ENCODE measurements at regions not wholly inside any gene's neighbourhood (a gene's known extent, or its start where the extent isn't known, plus 50 kb on each side); places are given as distances from the start of the nearest gene placed in this dataset.

GRCh38 chr2:200147371-200147770, 159.1 kb upstream of the SPATS2L start:
- H3K27ac Mint-ChIP-seq (ENCODE audit: unreplicated experiment), result no peak overlapping the region
- H3K4me1 ChIP-seq (ENCODE audit: insufficient read depth, low read length), result no peaks in the 10 kb centered on the region
- no peaks in the 10 kb centered on the region for H3K79me2 ChIP-seq (ENCODE audit: insufficient read depth, low read length)
- TF ChIP-seq EZH2 (IDR thresholded peaks at IDR 0.05; ENCODE audit: insufficient read depth, low read length), result no peak
- TF ChIP-seq CTCF (IDR thresholded peaks at IDR 0.05; ENCODE audit: insufficient read depth, low read depth, low read length), result no peak
- no peak overlapping the region for H3K4me2 ChIP-seq (ENCODE audit: low read length)
- H3K36me3 Mint-ChIP-seq (ENCODE audit: low read depth, unreplicated experiment), result peaks cover under 1% of the 10 kb centered on the region
- DNase-seq (ENCODE audit: low read depth) (no peak), FAIRE-seq (no peak)
- no peak overlapping the region for H3K4me3 ChIP-seq (ENCODE audit: insufficient read depth, low read depth, low read length)
- no peaks in the 10 kb centered on the region for H3K27me3 ChIP-seq (ENCODE audit: insufficient read depth, low read length)
- no peak overlapping the region for H2AFZ ChIP-seq (ENCODE audit: low read depth, low read length)
- no peaks in the 10 kb centered on the region for H3K36me3 ChIP-seq (ENCODE audit: insufficient read depth, low read length)
- peaks cover 22% of the 10 kb centered on the region for H3K9me3 Mint-ChIP-seq (ENCODE audit: unreplicated experiment)
- H3K27ac ChIP-seq (ENCODE audit: low read depth, low read length), result no peak overlapping the region
- peaks cover 18% of the 10 kb centered on the region for H3K4me1 Mint-ChIP-seq (ENCODE audit: low read depth, unreplicated experiment)
- no peaks in the 10 kb centered on the region for H3K27me3 Mint-ChIP-seq (ENCODE audit: low read depth, unreplicated experiment)
- no peak overlapping the region for H3K9ac ChIP-seq (ENCODE audit: low read length)
- H3K9me3 ChIP-seq (ENCODE audit: insufficient read depth, low read depth, low read length), result no peaks in the 10 kb centered on the region
- no peak overlapping the region for H3K4me3 Mint-ChIP-seq (ENCODE audit: unreplicated experiment)
- H4K20me1 ChIP-seq (ENCODE audit: insufficient read depth, low read length), result no peaks in the 10 kb centered on the region

GRCh38 chr2:200148366-200148765, 158.1 kb upstream of the SPATS2L start:
- Mint-ChIP-seq H3K4me1 (ENCODE audit: low read depth, unreplicated experiment) (peaks cover 18% of the 10 kb centered on the region), H3K4me3 (ENCODE audit: unreplicated experiment) (no peak overlapping the region), H3K9me3 (ENCODE audit: unreplicated experiment) (peaks cover 22% of the 10 kb centered on the region), H3K27ac (ENCODE audit: unreplicated experiment) (peak overlapping the region; percentile 36), H3K36me3 (ENCODE audit: low read depth, unreplicated experiment) (peaks cover 4% of the 10 kb centered on the region), H3K27me3 (ENCODE audit: low read depth, unreplicated experiment) (no peaks in the 10 kb centered on the region)
- no peak for FAIRE-seq
- no peak for DNase-seq (ENCODE audit: low read depth)
- H3K27ac ChIP-seq (ENCODE audit: low read depth, low read length), result no peak overlapping the region
- H3K36me3 ChIP-seq (ENCODE audit: insufficient read depth, low read length), result no peaks in the 10 kb centered on the region
- H3K9ac ChIP-seq (ENCODE audit: low read length), result no peak overlapping the region
- TF ChIP-seq CTCF (IDR thresholded peaks at IDR 0.05; ENCODE audit: insufficient read depth, low read depth, low read length) (no peak), EZH2 (IDR thresholded peaks at IDR 0.05; ENCODE audit: insufficient read depth, low read length) (no peak)
- no peaks in the 10 kb centered on the region for H3K27me3 ChIP-seq (ENCODE audit: insufficient read depth, low read length)
- no peak overlapping the region for H3K4me3 ChIP-seq (ENCODE audit: insufficient read depth, low read depth, low read length)
- H3K9me3 ChIP-seq (ENCODE audit: insufficient read depth, low read depth, low read length), result no peaks in the 10 kb centered on the region
- no peak overlapping the region for H2AFZ ChIP-seq (ENCODE audit: low read depth, low read length)
- no peaks in the 10 kb centered on the region for H4K20me1 ChIP-seq (ENCODE audit: insufficient read depth, low read length)
- no peak overlapping the region for H3K4me2 ChIP-seq (ENCODE audit: low read length)
- H3K4me1 ChIP-seq (ENCODE audit: insufficient read depth, low read length), result no peaks in the 10 kb centered on the region
- no peaks in the 10 kb centered on the region for H3K79me2 ChIP-seq (ENCODE audit: insufficient read depth, low read length)

- Histone ChIP-seq H3K36me3 (ENCODE audit: insufficient read depth, low read length) (no peaks in the 10 kb centered on the region), H3K79me2 (ENCODE audit: insufficient read depth, low read length) (no peaks in the 10 kb centered on the region), H4K20me1 (ENCODE audit: insufficient read depth, low read length) (no peaks in the 10 kb centered on the region), H3K27me3 (ENCODE audit: insufficient read depth, low read length) (no peaks in the 10 kb centered on the region), H3K4me2 (ENCODE audit: low read length) (no peak overlapping the region), H3K9me3 (ENCODE audit: insufficient read depth, low read depth, low read length) (no peaks in the 10 kb centered on the region), H2AFZ (ENCODE audit: low read depth, low read length) (no peak overlapping the region), H3K9ac (ENCODE audit: low read length) (no peak overlapping the region), H3K27ac (ENCODE audit: low read depth, low read length) (no peak overlapping the region), H3K4me3 (ENCODE audit: insufficient read depth, low read depth, low read length) (no peak overlapping the region), H3K4me1 (ENCODE audit: insufficient read depth, low read length) (no peaks in the 10 kb centered on the region)
- no peak for DNase-seq (ENCODE audit: low read depth)
- no peak overlapping the region for H3K4me3 Mint-ChIP-seq (ENCODE audit: unreplicated experiment)
- peaks cover 4% of the 10 kb centered on the region for H3K36me3 Mint-ChIP-seq (ENCODE audit: low read depth, unreplicated experiment)
- H3K27ac Mint-ChIP-seq (ENCODE audit: unreplicated experiment), result no peak overlapping the region
- H3K9me3 Mint-ChIP-seq (ENCODE audit: unreplicated experiment), result peaks cover 9% of the 10 kb centered on the region
- H3K27me3 Mint-ChIP-seq (ENCODE audit: low read depth, unreplicated experiment), result no peaks in the 10 kb centered on the region
- TF ChIP-seq CTCF (IDR thresholded peaks at IDR 0.05; ENCODE audit: insufficient read depth, low read depth, low read length) (no peak), EZH2 (IDR thresholded peaks at IDR 0.05; ENCODE audit: insufficient read depth, low read length) (no peak)
- no peak for FAIRE-seq
- H3K4me1 Mint-ChIP-seq (ENCODE audit: low read depth, unreplicated experiment), result peaks cover 24% of the 10 kb centered on the region
Measured at GRCh38 chr2:200150411-200151086, 155.9 kb upstream of the SPATS2L start.

All from astrocyte (in vitro differentiated cells and primary cell).